Smooth muscle cell (in vitro differentiated cells): ENCODE measurements at regions not wholly inside any gene's neighbourhood (a gene's known extent, or its start where the extent isn't known, plus 50 kb on each side); places are given as distances from the start of the nearest gene placed in this dataset.

Experiments
- DNase-seq: peaks from one replicate; lab custom pipeline; 2025; ENCODE audit not compliant: unreplicated experiment; lab: John Stamatoyannopoulos, UW
- H2AFZ ChIP-seq: fragments of 200-600 bp; sonication (generic); 2 replicates; pipeline ENCODE4 v1.6.0; 2016; ENCODE audit warnings: antibody characterized with exemption, low read depth, mild to moderate bottlenecking
- H3F3A ChIP-seq: fragments of 200-600 bp; sonication (generic); 2 replicates; pipeline ENCODE4 v1.6.0; 2017; ENCODE audit warnings: antibody characterized with exemption, low read depth
- H3K27ac ChIP-seq: fragments of 200-600 bp; sonication (generic); 2 replicates; pipeline ENCODE4 v1.5.1; 2016; ENCODE audit warnings: low read depth, mild to moderate bottlenecking
- H3K27me3 ChIP-seq: fragments of 200-600 bp; sonication (generic); 2 replicates; pipeline ENCODE4 v1.6.1; 2016; ENCODE audit warnings: low read depth, mild to moderate bottlenecking
- H3K36me3 ChIP-seq: fragments of 200-600 bp; sonication (generic); 2 replicates; pipeline ENCODE4 v1.5.1; 2016; ENCODE audit warnings: low read depth
- H3K4me1 ChIP-seq: fragments of 200-600 bp; sonication (generic); 2 replicates; pipeline ENCODE4 v1.5.1; 2016; ENCODE audit warnings: low read depth
- H3K4me2 ChIP-seq: fragments of 200-600 bp; sonication (generic); 2 replicates; pipeline ENCODE4 v1.6.0; 2016; ENCODE audit warnings: mild to moderate bottlenecking
- H3K4me3 ChIP-seq: fragments of 200-600 bp; sonication (generic); 2 replicates; pipeline ENCODE4 v1.5.1; 2016; ENCODE audit warnings: mild to moderate bottlenecking
- H3K79me2 ChIP-seq: fragments of 200-600 bp; sonication (generic); 2 replicates; pipeline ENCODE4 v1.6.0; 2016; ENCODE audit warnings: low read depth, mild to moderate bottlenecking
- H3K9ac ChIP-seq: fragments of 200-600 bp; sonication (generic); 2 replicates; pipeline ENCODE4 v1.6.0; 2016; ENCODE audit warnings: low read depth
- H3K9me3 ChIP-seq: fragments of 200-600 bp; sonication (generic); replicated peaks from 2 replicates; pipeline ENCODE4 v1.5.1; 2016; ENCODE audit warnings: low read depth
- H4K20me1 ChIP-seq: fragments of 200-600 bp; sonication (generic); 2 replicates; pipeline ENCODE4 v1.6.0; 2016; ENCODE audit warnings: low read depth
- CTCF ChIP-seq: fragments of 200-600 bp; sonication (generic); IDR thresholded peaks from 2 replicates; pipeline ENCODE4 v1.5.1; 2017; ENCODE audit warnings: borderline replicate concordance, mild to moderate bottlenecking, antibody characterized with exemption; ENCODE audit not compliant: insufficient read depth, poor library complexity, severe bottlenecking
- WGBS: methylation state at CpG from one replicate; pipeline ENCODE4 v1.1.7; 2016; ENCODE audit warnings: low lambda C conversion rate; 5-methylcytosine and 5-hydroxymethylcytosine counted together

DNA sequence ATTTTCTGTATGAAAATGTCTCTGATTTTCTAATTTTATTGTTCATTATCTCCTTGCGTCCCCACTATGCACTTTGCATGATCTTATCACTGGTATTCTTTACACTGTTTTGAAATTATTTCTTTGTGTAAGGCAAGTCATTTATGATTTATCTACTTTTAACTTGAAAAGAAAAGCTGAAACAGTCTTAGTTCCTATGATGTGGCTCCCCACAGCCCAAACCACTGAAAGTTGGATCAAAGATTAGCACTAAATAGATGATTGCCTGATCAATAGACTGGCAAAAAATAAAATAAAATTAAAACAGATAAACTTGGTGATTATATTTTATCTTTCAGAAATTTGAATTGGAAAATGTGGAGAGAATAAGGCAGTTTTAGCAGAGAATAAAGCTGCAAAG is 1101.9 kb downstream of the PCDH9 start:
- 94% methylated on average over 1 of the region's 1 CpG for WGBS

GRCh38 chr13:66117563-66117962 is 1112.6 kb downstream of the PCDH9 start:
- Histone ChIP-seq H4K20me1 (no peaks in the 10 kb centered on the region), H2AFZ (peak overlapping the region; percentile 43), H3K4me1 (no peaks in the 10 kb centered on the region), H3K27me3 (no peaks in the 10 kb centered on the region), H3K4me3 (no peak overlapping the region), H3K27ac (no peak overlapping the region), H3K9ac (no peak overlapping the region), H3K4me2 (no peak overlapping the region), H3K36me3 (no peaks in the 10 kb centered on the region), H3F3A (no peaks in the 10 kb centered on the region), H3K9me3 (no peaks in the 10 kb centered on the region), H3K79me2 (no peaks in the 10 kb centered on the region)
- WGBS = 82% methylated on average over 4 of the region's 4 CpGs
- TF ChIP-seq CTCF = no peak
- no peak for DNase-seq

More for the DNA sequence above, 1101.9 kb downstream of the PCDH9 start:
- Histone ChIP-seq H3K4me1 (no peaks in the 10 kb centered on the region), H3F3A (no peaks in the 10 kb centered on the region), H3K4me3 (no peak overlapping the region), H3K9ac (no peak overlapping the region), H3K36me3 (no peaks in the 10 kb centered on the region), H3K9me3 (no peaks in the 10 kb centered on the region), H4K20me1 (no peaks in the 10 kb centered on the region), H3K79me2 (no peaks in the 10 kb centered on the region), H3K27ac (no peak overlapping the region), H3K27me3 (no peaks in the 10 kb centered on the region), H3K4me2 (no peak overlapping the region), H2AFZ (no peak overlapping the region)
- DNase-seq = no peak
- no peak for TF ChIP-seq CTCF

GRCh38 chr13:66113882-66114526 is 1116.1 kb downstream of the PCDH9 start:
- no peak for DNase-seq
- Histone ChIP-seq H3K4me2 (no peak overlapping the region), H3K27me3 (no peaks in the 10 kb centered on the region), H3K79me2 (no peaks in the 10 kb centered on the region), H3K4me3 (no peak overlapping the region), H3F3A (no peaks in the 10 kb centered on the region), H3K4me1 (no peaks in the 10 kb centered on the region), H3K36me3 (no peaks in the 10 kb centered on the region), H4K20me1 (no peaks in the 10 kb centered on the region), H3K27ac (no peak overlapping the region), H3K9me3 (no peaks in the 10 kb centered on the region), H2AFZ (peak overlapping the region; percentile 37), H3K9ac (no peak overlapping the region)
- 82% methylated on average over 5 of the region's 5 CpGs for WGBS
- no peak for TF ChIP-seq CTCF

GRCh38 chr13:66111628-66112027 is 1118.5 kb downstream of the PCDH9 start:
- Histone ChIP-seq H3K9me3 (no peaks in the 10 kb centered on the region), H2AFZ (peak overlapping the region; percentile 27), H3K79me2 (no peaks in the 10 kb centered on the region), H4K20me1 (no peaks in the 10 kb centered on the region), H3K4me3 (no peak overlapping the region), H3F3A (no peaks in the 10 kb centered on the region), H3K4me1 (no peaks in the 10 kb centered on the region), H3K36me3 (no peaks in the 10 kb centered on the region), H3K27me3 (no peaks in the 10 kb centered on the region), H3K27ac (no peak overlapping the region), H3K4me2 (no peak overlapping the region), H3K9ac (no peak overlapping the region)
- DNase-seq = no peak
- no peak for TF ChIP-seq CTCF
